H1 (cell line): ENCODE measurements at regions not wholly inside any gene's neighbourhood (a gene's known extent, or its start where the extent isn't known, plus 50 kb on each side); places are given as distances from the start of the nearest gene placed in this dataset.

Experiments used
- CTCF ChIA-PET: fragments of 300-600 bp; sonication (Branson Sonifier 250); formaldehyde crosslinking; loops from one replicate; lab custom pipeline; 2021; ENCODE audit not compliant: partially characterized antibody; lab: Charles Lee
- POLR2A ChIA-PET: fragments of 300-600 bp; sonication (Branson Sonifier 250); formaldehyde crosslinking; loops from one replicate; lab custom pipeline; 2021; ENCODE audit warnings: inconsistent platforms; ENCODE audit not compliant: partially characterized antibody; lab: Charles Lee
- DNase-seq, 2 experiments: peaks; one replicate each; pipeline versions ENCODE4 v3.0.0 to v3.0.0-alpha.2; 2010 to 2022; ENCODE audit warnings: low spot score in 2 of 2, low read depth in 1 of 2, mixed read lengths in 1 of 2
- FAIRE-seq: peaks from 2 replicates; lab custom pipeline; 2011; peaks lifted over from hg19 to GRCh38; lab: Jason Lieb, UNC
- H2AFZ ChIP-seq: 2 replicates; pipeline ENCODE4 v1.8.1; 2012; ENCODE audit warnings: low read length, inconsistent platforms
- H2AK5ac ChIP-seq: 2 replicates; pipeline ENCODE4 v1.6.1; 2013; ENCODE audit warnings: low read depth, low read length
- H2BK120ac ChIP-seq: replicated peaks from 2 replicates; pipeline ENCODE3; 2013; ENCODE audit warnings: low read depth, low read length, inconsistent platforms
- H2BK12ac ChIP-seq: 2 replicates; pipeline ENCODE4 v1.6.1; 2013; ENCODE audit warnings: low read depth, low read length
- H2BK15ac ChIP-seq: 2 replicates; pipeline ENCODE4 v1.6.1; 2013; ENCODE audit warnings: low read length
- H2BK20ac ChIP-seq: 2 replicates; pipeline ENCODE4 v1.6.1; 2013; ENCODE audit warnings: low read length
- H2BK5ac ChIP-seq: 2 replicates; pipeline ENCODE4 v1.6.1; 2013; ENCODE audit warnings: low read depth, low read length
- H3K14ac ChIP-seq: 2 replicates; pipeline ENCODE4 v1.6.1; 2013; ENCODE audit warnings: inconsistent platforms; ENCODE audit not compliant: insufficient read length
- H3K18ac ChIP-seq: 2 replicates; pipeline ENCODE4 v1.6.1; 2013; ENCODE audit warnings: low read length; ENCODE audit errors: extremely low read depth
- H3K23ac ChIP-seq: 2 replicates; pipeline ENCODE4 v1.6.1; 2013; ENCODE audit warnings: inconsistent platforms; ENCODE audit not compliant: insufficient read length
- H3K23me2 ChIP-seq: 2 replicates; pipeline ENCODE4 v1.6.1; 2013; ENCODE audit warnings: low read depth, low read length
- H3K27ac ChIP-seq: 2 replicates; pipeline ENCODE4 v1.6.1; 2011; ENCODE audit warnings: low read depth, low read length, inconsistent platforms
- H3K27me3 ChIP-seq, 4 experiments: replicated peaks in 1 of 4; 1 replicate in 1 of 4; 2 replicates in 3 of 4; pipeline versions ENCODE4 v1.6.1 to v1.8.1; 2011 to 2013; ENCODE audit warnings: low read length in 3 of 4, mild to moderate bottlenecking in 3 of 4, inconsistent platforms in 2 of 4, mixed read lengths in 2 of 4, moderate library complexity in 1 of 4; ENCODE audit not compliant: control insufficient read depth in 3 of 4, insufficient read depth in 3 of 4; ENCODE audit errors: extremely low read depth in 1 of 4
- H3K36me3 ChIP-seq, 4 experiments: 2 replicates each; pipeline versions ENCODE4 v1.6.1 to v1.8.1; 2011 to 2013; ENCODE audit warnings: mild to moderate bottlenecking in 4 of 4, low read length in 3 of 4, moderate library complexity in 2 of 4, control low read depth in 1 of 4, inconsistent platforms in 1 of 4; ENCODE audit not compliant: insufficient read depth in 4 of 4, control insufficient read depth in 2 of 4
- H3K4ac ChIP-seq: replicated peaks from 2 replicates; pipeline ENCODE3; 2013; ENCODE audit warnings: low read length, low read depth, mixed read lengths, inconsistent platforms; ENCODE audit not compliant: insufficient read length
- H3K4me1 ChIP-seq, 4 experiments: replicated peaks in 1 of 4; 1 replicate in 1 of 4; 2 replicates in 3 of 4; pipeline versions ENCODE4 v1.6.1 to v1.8.1; 2011 to 2013; ENCODE audit warnings: low read length in 3 of 4, inconsistent platforms in 2 of 4, mixed read lengths in 1 of 4; ENCODE audit not compliant: insufficient read depth in 4 of 4, control insufficient read depth in 3 of 4
- H3K4me2 ChIP-seq, 2 experiments: 2 replicates each; pipeline versions ENCODE4 v1.6.1 to v1.8.1; 2011 to 2013; ENCODE audit warnings: low read depth in 2 of 2, low read length in 2 of 2, control low read depth in 1 of 2, inconsistent platforms in 1 of 2, mild to moderate bottlenecking in 1 of 2; ENCODE audit not compliant: insufficient read depth in 1 of 2
- H3K4me3 ChIP-seq, 4 experiments: fragments of 200-600, 300-600 bp in 1 of 4; sonication (generic), shearing (Covaris generic), sonication (Bioruptor Twin) in 1 of 4; 2 replicates each; pipeline versions ENCODE4 v1.5.1 to v1.8.1; 2011 to 2016; ENCODE audit warnings: low read length in 4 of 4, low read depth in 3 of 4, control low read depth in 2 of 4, inconsistent platforms in 2 of 4, mild to moderate bottlenecking in 2 of 4, mixed read lengths in 1 of 4, moderate library complexity in 1 of 4; ENCODE audit not compliant: insufficient read depth in 2 of 4; ENCODE audit errors: extremely low read depth in 1 of 4
- H3K56ac ChIP-seq: replicated peaks from 2 replicates; pipeline ENCODE3; 2013; ENCODE audit warnings: low read depth, mild to moderate bottlenecking, mixed read lengths, low read length, inconsistent platforms; ENCODE audit not compliant: insufficient read length
- H3K79me1 ChIP-seq: 2 replicates; pipeline ENCODE4 v1.6.1; 2013; ENCODE audit warnings: low read depth, low read length, control low read depth
- H3K79me2 ChIP-seq, 2 experiments: 2 replicates each; pipeline versions ENCODE4 v1.6.1 to v1.8.1; 2012 to 2013; ENCODE audit warnings: low read length in 2 of 2, mild to moderate bottlenecking in 2 of 2, inconsistent platforms in 1 of 2; ENCODE audit not compliant: insufficient read depth in 2 of 2, control insufficient read depth in 1 of 2
- H3K9ac ChIP-seq, 4 experiments: replicated peaks in 1 of 4; 1 replicate in 1 of 4; 2 replicates in 3 of 4; pipeline versions ENCODE4 v1.6.1 to v1.8.1; 2011 to 2013; ENCODE audit warnings: low read depth in 3 of 4, low read length in 3 of 4, control low read depth in 2 of 4, mild to moderate bottlenecking in 2 of 4, moderate library complexity in 2 of 4, inconsistent platforms in 1 of 4; ENCODE audit errors: extremely low read depth in 1 of 4
- H3K9me3 ChIP-seq, 2 experiments: 2 replicates each; pipeline versions ENCODE4 v1.6.1 to v1.8.1; 2012 to 2013; ENCODE audit warnings: mild to moderate bottlenecking in 2 of 2, moderate library complexity in 2 of 2, control low read depth in 1 of 2, inconsistent platforms in 1 of 2, low read depth in 1 of 2, low read length in 1 of 2, mixed read lengths in 1 of 2; ENCODE audit not compliant: insufficient read depth in 2 of 2
- H4K20me1 ChIP-seq, 2 experiments: replicated peaks in 1 of 2; 2 replicates each; pipeline versions ENCODE3 to v1.8.1; 2011 to 2013; ENCODE audit warnings: inconsistent platforms in 2 of 2, low read length in 2 of 2, mild to moderate bottlenecking in 1 of 2; ENCODE audit not compliant: insufficient read depth in 2 of 2, control insufficient read depth in 1 of 2
- H4K5ac ChIP-seq: 2 replicates; pipeline ENCODE4 v1.6.1; 2013; ENCODE audit warnings: low read length, low read depth, mixed read lengths, inconsistent platforms; ENCODE audit not compliant: insufficient read length
- H4K8ac ChIP-seq: 2 replicates; pipeline ENCODE4 v1.8.0; 2013; ENCODE audit warnings: mild to moderate bottlenecking, moderate library complexity, low read length, inconsistent platforms; ENCODE audit not compliant: insufficient read depth; ENCODE audit errors: extremely low read depth
- H4K91ac ChIP-seq: replicated peaks from 2 replicates; pipeline ENCODE3; 2013; ENCODE audit warnings: low read length, mixed read lengths, inconsistent platforms; ENCODE audit not compliant: insufficient read length
- CBX8 ChIP-seq: fragments of 300-800, 300-1000 bp; sonication (generic); IDR thresholded peaks from 2 replicates; pipeline ENCODE4 v1.7.1; 2016; ENCODE audit warnings: low read depth, low read length, borderline replicate concordance
- GTF2F1 ChIP-seq: IDR thresholded peaks from 2 replicates; pipeline ENCODE4 v1.6.1; 2012; ENCODE audit warnings: low read depth, low read length, improper control_type of control experiment, borderline replicate concordance
- HDAC2 ChIP-seq, 2 experiments: fragments of 300-600 bp in 1 of 2; sonication (generic) in 1 of 2; IDR thresholded peaks; 2 replicates each; pipeline ENCODE4 v1.6.1; 2011 to 2012; ENCODE audit warnings: low read depth in 2 of 2, low read length in 2 of 2, mild to moderate bottlenecking in 2 of 2, moderate library complexity in 2 of 2, borderline replicate concordance in 1 of 2, inconsistent platforms in 1 of 2
- NRF1 ChIP-seq: IDR thresholded peaks from 2 replicates; pipeline ENCODE4 v1.6.1; 2011; ENCODE audit warnings: mild to moderate bottlenecking, low read depth, low read length, improper control_type of control experiment
- POU5F1 ChIP-seq: IDR thresholded peaks from 2 replicates; pipeline ENCODE4 v1.6.1; 2011; ENCODE audit warnings: low read depth, mild to moderate bottlenecking, low read length, moderate library complexity
- RAD21 ChIP-seq, 2 experiments: IDR thresholded peaks in 1 of 2; conservative IDR thresholded peaks in 1 of 2; 2 replicates each; pipeline ENCODE4 v1.6.1; 2011; ENCODE audit warnings: low read depth in 2 of 2, low read length in 2 of 2, improper control_type of control experiment in 1 of 2, inconsistent platforms in 1 of 2, mild to moderate bottlenecking in 1 of 2, moderate library complexity in 1 of 2
- SIN3A ChIP-seq, 2 experiments: IDR thresholded peaks in 1 of 2; conservative IDR thresholded peaks in 1 of 2; 2 replicates each; pipeline ENCODE4 v1.6.1; 2011 to 2012; ENCODE audit warnings: low read length in 2 of 2, improper control_type of control experiment in 1 of 2, low read depth in 1 of 2, mild to moderate bottlenecking in 1 of 2
- SRF ChIP-seq: IDR thresholded peaks from 2 replicates; pipeline ENCODE4 v1.6.1; 2011; ENCODE audit warnings: mild to moderate bottlenecking, low read depth, low read length, moderate library complexity
- TAF7 ChIP-seq: optimal IDR thresholded peaks from 2 replicates; pipeline ENCODE3; 2011; ENCODE audit warnings: low read depth, mild to moderate bottlenecking, inconsistent platforms, low read length, moderate library complexity, borderline replicate concordance
- TCF12 ChIP-seq: IDR thresholded peaks from 2 replicates; pipeline ENCODE4 v1.6.1; 2011; ENCODE audit warnings: low read depth, mild to moderate bottlenecking, low read length
- YY1 ChIP-seq: IDR thresholded peaks from 2 replicates; pipeline ENCODE4 v1.6.1; 2011; ENCODE audit warnings: low read depth, mild to moderate bottlenecking, low read length
- ZNF274 ChIP-seq: IDR thresholded peaks from 2 replicates; pipeline ENCODE4 v1.7.0; 2012; ENCODE audit warnings: low read length, borderline replicate concordance; ENCODE audit errors: extremely low read depth
- WGBS, 2 experiments: shearing (Covaris generic) in 1 of 2; methylation state at CpG; one replicate each; pipeline versions ENCODE4 v1.1.6 to v1.1.7; 2013 to 2015; ENCODE audit warnings: low lambda C conversion rate in 2 of 2, mixed read lengths in 2 of 2, inconsistent platforms in 1 of 2, low coverage in 1 of 2, missing lambda C conversion rate in 1 of 2; ENCODE audit not compliant: insufficient replicate concordance in 2 of 2, insufficient coverage in 1 of 2, insufficient read length in 1 of 2; ENCODE audit errors: extremely low coverage in 1 of 2, missing lambda C conversion rate in 1 of 2; 5-methylcytosine and 5-hydroxymethylcytosine counted together

DNA sequence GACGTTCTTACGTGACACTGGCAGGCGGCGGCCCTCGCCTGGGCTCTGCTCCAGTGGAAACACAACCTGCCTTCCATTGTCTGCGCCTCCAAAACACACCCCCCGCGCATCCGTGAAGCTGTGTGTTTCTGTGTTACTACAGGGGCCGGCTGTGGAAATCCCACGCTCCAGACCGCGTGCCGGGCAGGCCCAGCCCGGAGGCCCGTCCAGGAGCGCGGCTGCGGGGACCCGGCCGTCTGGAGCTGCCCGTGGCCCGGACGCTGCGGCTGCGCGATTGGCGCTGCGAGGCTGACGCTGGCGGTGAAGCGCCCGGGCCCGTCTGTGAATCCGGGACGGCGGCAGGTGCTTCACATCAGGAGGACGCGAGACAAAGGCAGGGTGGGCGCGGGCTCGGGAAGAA, 670.3 kb upstream of the SALL3 start:
- Histone ChIP-seq H3K36me3 (no peaks in the 10 kb centered on the region), H3K27me3 (no peaks in the 10 kb centered on the region), H3K9me3 (no peaks in the 10 kb centered on the region; a peak in 1 of 4 replicates), H3K14ac (no peak overlapping the region), H3K4me3 (no peak overlapping the region), H3K79me2 (no peaks in the 10 kb centered on the region), H3K18ac (no peak overlapping the region), H2BK5ac (no peak overlapping the region), H3K23me2 (no peaks in the 10 kb centered on the region), H3K79me1 (no peaks in the 10 kb centered on the region), H4K8ac (no peak overlapping the region), H2BK12ac (peak overlapping the region; percentile 27; the same call in 1 of the 2 replicates), H2BK20ac (no peak overlapping the region), H3K4me1 (no peaks in the 10 kb centered on the region), H3K56ac (no peak overlapping the region), H2BK15ac (no peak overlapping the region), H3K23ac (no peak overlapping the region), H4K20me1 (no peaks in the 10 kb centered on the region), H3K9ac (no peak overlapping the region), H4K5ac (no peak overlapping the region), H3K4me2 (no peak overlapping the region), H4K91ac (no peak overlapping the region), H2AK5ac (no peak overlapping the region), H2AFZ (no peak overlapping the region), H2BK120ac (no peak overlapping the region), H3K4ac (no peak overlapping the region), H3K27ac (no peak overlapping the region)
- ChIA-PET POLR2A (no interaction called here), CTCF (no interaction called here)
- no peak for FAIRE-seq
- WGBS, 2 experiments = 91% methylated on average over 15 of the region's 42 CpGs; no CpG with 5 or more reads in 1 of the 2 experiments
- DNase-seq = no peak
- no peak for TF ChIP-seq CBX8
- TF ChIP-seq TAF7 = no peak
- no peak for TF ChIP-seq SIN3A (conservative IDR thresholded peaks at IDR 0.05 in 1 of 2, IDR thresholded peaks at IDR 0.05 in 1 of 2; ENCODE audit: low read depth in 1 of 2, low read length in 2 of 2)
- TF ChIP-seq SRF = no peak
- TF ChIP-seq ZNF274 = no peak
- no peak for TF ChIP-seq RAD21 (IDR thresholded peaks at IDR 0.05 in 1 of 2, conservative IDR thresholded peaks at IDR 0.05 in 1 of 2; ENCODE audit: low read depth in 2 of 2, low read length in 2 of 2)
- no peak for TF ChIP-seq POU5F1
- no peak for TF ChIP-seq TCF12
- TF ChIP-seq HDAC2 (IDR thresholded peaks at IDR 0.05; ENCODE audit: borderline replicate concordance in 1 of 2, low read depth in 2 of 2, low read length in 2 of 2) = no peak
- no peak for TF ChIP-seq GTF2F1
- no peak for TF ChIP-seq YY1
- no peak for TF ChIP-seq NRF1
